ENCODE measurements at regions not wholly inside any gene's neighbourhood (a gene's known extent, or its start where the extent isn't known, plus 50 kb on each side); places are given as distances from the start of the nearest gene placed in this dataset.
A peak's percentile ranks its signal among the peaks of the same experiment; 100 is the strongest.

GRCh38 chr11:103668859-103669258 is 367.6 kb upstream of the DDI1 start:
- DNase-seq (ENCODE audit: low read depth in 2 of 2) = no peak
- Histone ChIP-seq H2AFZ (ENCODE audit: low read length) (no peak overlapping the region), H3K9ac (ENCODE audit: insufficient read depth, low read length) (no peak overlapping the region), H3K27ac (ENCODE audit: insufficient read depth, low read length) (no peak overlapping the region), H3K79me2 (ENCODE audit: control insufficient read depth, insufficient read depth, low read length) (no peaks in the 10 kb centered on the region), H3K36me3 (ENCODE audit: control insufficient read depth, insufficient read depth, low read length) (no peaks in the 10 kb centered on the region), H3K27me3 (ENCODE audit: control insufficient read depth, insufficient read depth, low read length) (no peaks in the 10 kb centered on the region), H4K20me1 (ENCODE audit: control insufficient read depth, extremely low read depth, insufficient read depth, low read length) (no peaks in the 10 kb centered on the region), H3K4me3 (replicated peaks in 1 of 4; ENCODE audit: control extremely low read depth in 1 of 4, insufficient read depth in 1 of 4, low read depth in 3 of 4, low read length in 4 of 4) (no peak overlapping the region), H3K4me1 (ENCODE audit: control insufficient read depth, extremely low read depth, insufficient read depth, low read length) (no peaks in the 10 kb centered on the region), H3K9me3 (ENCODE audit: control insufficient read depth, insufficient read depth, low read depth, low read length) (no peaks in the 10 kb centered on the region), H3K4me2 (ENCODE audit: extremely low read depth, insufficient read depth, low read length) (no peak overlapping the region)
- TF ChIP-seq, protein P1, sequence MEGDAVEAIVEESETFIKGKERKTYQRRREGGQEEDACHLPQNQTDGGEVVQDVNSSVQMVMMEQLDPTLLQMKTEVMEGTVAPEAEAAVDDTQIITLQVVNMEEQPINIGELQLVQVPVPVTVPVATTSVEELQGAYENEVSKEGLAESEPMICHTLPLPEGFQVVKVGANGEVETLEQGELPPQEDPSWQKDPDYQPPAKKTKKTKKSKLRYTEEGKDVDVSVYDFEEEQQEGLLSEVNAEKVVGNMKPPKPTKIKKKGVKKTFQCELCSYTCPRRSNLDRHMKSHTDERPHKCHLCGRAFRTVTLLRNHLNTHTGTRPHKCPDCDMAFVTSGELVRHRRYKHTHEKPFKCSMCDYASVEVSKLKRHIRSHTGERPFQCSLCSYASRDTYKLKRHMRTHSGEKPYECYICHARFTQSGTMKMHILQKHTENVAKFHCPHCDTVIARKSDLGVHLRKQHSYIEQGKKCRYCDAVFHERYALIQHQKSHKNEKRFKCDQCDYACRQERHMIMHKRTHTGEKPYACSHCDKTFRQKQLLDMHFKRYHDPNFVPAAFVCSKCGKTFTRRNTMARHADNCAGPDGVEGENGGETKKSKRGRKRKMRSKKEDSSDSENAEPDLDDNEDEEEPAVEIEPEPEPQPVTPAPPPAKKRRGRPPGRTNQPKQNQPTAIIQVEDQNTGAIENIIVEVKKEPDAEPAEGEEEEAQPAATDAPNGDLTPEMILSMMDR (conservative IDR thresholded peaks at IDR 0.05 in 1 of 2, IDR thresholded peaks at IDR 0.05 in 1 of 2; ENCODE audit: low read depth in 1 of 2, low read length in 2 of 2) = no peak
- TF ChIP-seq EZH2 (IDR thresholded peaks at IDR 0.05; ENCODE audit: low read length, missing control alignments) = no peak

DNA sequence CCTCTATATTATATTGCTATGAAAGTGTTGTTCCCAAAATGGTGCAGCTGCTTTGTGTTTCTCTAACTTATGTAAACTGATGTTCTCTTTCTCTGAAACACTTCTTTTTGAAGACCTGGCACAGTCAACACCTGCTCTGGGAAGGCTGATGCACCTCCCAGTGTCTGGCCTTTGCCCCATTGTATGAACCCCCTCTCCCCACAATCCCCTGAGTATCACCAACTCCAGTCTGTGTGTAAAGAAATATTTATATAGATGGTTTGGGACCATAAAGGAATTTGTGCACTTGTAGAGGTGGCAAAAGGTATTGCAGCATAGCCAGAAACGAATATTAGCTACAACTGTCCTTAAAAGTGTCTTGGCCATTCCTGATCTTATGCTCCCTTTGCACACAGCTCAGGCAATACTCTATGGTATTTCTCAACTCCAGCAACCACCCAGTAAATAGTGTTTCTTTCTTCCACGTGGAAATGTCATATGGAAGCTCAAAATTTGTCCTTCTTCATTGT is 365.2 kb upstream of the DDI1 start:
- H3K4me2 ChIP-seq (ENCODE audit: extremely low read depth, insufficient read depth, low read length) = no peak overlapping the region
- TF ChIP-seq, protein P1 (conservative IDR thresholded peaks at IDR 0.05 in 1 of 2, IDR thresholded peaks at IDR 0.05 in 1 of 2; ENCODE audit: low read depth in 1 of 2, low read length in 2 of 2) = no peak
- no peak for TF ChIP-seq EZH2 (IDR thresholded peaks at IDR 0.05; ENCODE audit: low read length, missing control alignments)
- H3K27ac ChIP-seq (ENCODE audit: insufficient read depth, low read length) = no peak overlapping the region
- no peaks in the 10 kb centered on the region for H3K9me3 ChIP-seq (ENCODE audit: control insufficient read depth, insufficient read depth, low read depth, low read length)
- no peak overlapping the region for H2AFZ ChIP-seq (ENCODE audit: low read length)
- H3K36me3 ChIP-seq (ENCODE audit: control insufficient read depth, insufficient read depth, low read length) = no peaks in the 10 kb centered on the region
- H3K79me2 ChIP-seq (ENCODE audit: control insufficient read depth, insufficient read depth, low read length) = no peaks in the 10 kb centered on the region
- no peaks in the 10 kb centered on the region for H4K20me1 ChIP-seq (ENCODE audit: control insufficient read depth, extremely low read depth, insufficient read depth, low read length)
- H3K4me3 ChIP-seq (replicated peaks in 1 of 4; ENCODE audit: control extremely low read depth in 1 of 4, insufficient read depth in 1 of 4, low read depth in 3 of 4, low read length in 4 of 4) = no peak overlapping the region
- H3K27me3 ChIP-seq (ENCODE audit: control insufficient read depth, insufficient read depth, low read length) = no peaks in the 10 kb centered on the region
- DNase-seq (ENCODE audit: low read depth in 2 of 2) = no peak
- H3K9ac ChIP-seq (ENCODE audit: insufficient read depth, low read length) = no peak overlapping the region
- no peaks in the 10 kb centered on the region for H3K4me1 ChIP-seq (ENCODE audit: control insufficient read depth, extremely low read depth, insufficient read depth, low read length)

DNA sequence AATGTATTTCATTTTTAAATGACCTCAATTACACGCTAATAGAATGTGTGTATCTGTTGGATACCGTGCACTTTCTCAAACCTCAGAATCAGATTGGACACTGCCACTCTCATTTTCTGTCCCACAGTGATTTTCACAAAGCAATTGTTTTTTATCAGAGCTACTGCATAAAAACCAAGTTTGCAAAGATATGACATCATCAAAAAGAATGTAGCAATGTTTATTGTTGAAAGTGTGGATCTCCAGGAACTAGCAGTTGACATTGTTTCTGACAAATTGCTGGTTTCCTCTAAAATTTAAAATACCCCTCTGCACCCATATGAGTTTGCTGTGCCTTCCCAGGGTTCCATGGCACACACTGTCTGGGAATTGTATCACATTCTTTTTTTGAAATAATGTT is 362.7 kb upstream of the DDI1 start:
- DNase-seq (ENCODE audit: low read depth in 2 of 2) = peak; percentile 62 to 63
- Histone ChIP-seq H3K4me2 (ENCODE audit: extremely low read depth, insufficient read depth, low read length) (no peak overlapping the region), H3K4me3 (replicated peaks in 1 of 4; ENCODE audit: control extremely low read depth in 1 of 4, insufficient read depth in 1 of 4, low read depth in 3 of 4, low read length in 4 of 4) (no peak overlapping the region), H3K27ac (ENCODE audit: insufficient read depth, low read length) (no peak overlapping the region), H3K27me3 (ENCODE audit: control insufficient read depth, insufficient read depth, low read length) (no peaks in the 10 kb centered on the region), H3K36me3 (ENCODE audit: control insufficient read depth, insufficient read depth, low read length) (no peaks in the 10 kb centered on the region), H3K9ac (ENCODE audit: insufficient read depth, low read length) (no peak overlapping the region), H3K4me1 (ENCODE audit: control insufficient read depth, extremely low read depth, insufficient read depth, low read length) (no peaks in the 10 kb centered on the region), H2AFZ (ENCODE audit: low read length) (no peak overlapping the region), H4K20me1 (ENCODE audit: control insufficient read depth, extremely low read depth, insufficient read depth, low read length) (no peaks in the 10 kb centered on the region), H3K9me3 (ENCODE audit: control insufficient read depth, insufficient read depth, low read depth, low read length) (no peaks in the 10 kb centered on the region), H3K79me2 (ENCODE audit: control insufficient read depth, insufficient read depth, low read length) (no peaks in the 10 kb centered on the region)
- TF ChIP-seq, protein P1 (conservative IDR thresholded peaks at IDR 0.05 in 1 of 2, IDR thresholded peaks at IDR 0.05 in 1 of 2; ENCODE audit: low read depth in 1 of 2, low read length in 2 of 2) = no peak
- TF ChIP-seq EZH2 (IDR thresholded peaks at IDR 0.05; ENCODE audit: low read length, missing control alignments) = no peak
